HG03064 (cell line): ENCODE measurements at regions not wholly inside any gene's neighbourhood (a gene's known extent, or its start where the extent isn't known, plus 50 kb on each side); places are given as distances from the start of the nearest gene placed in this dataset.

Experiments
- ATAC-seq: cut with Tn5 transposase; IDR thresholded peaks from one replicate; pipeline ENCODE4 v1.9.1; 2021; ENCODE audit warnings: low read depth; ENCODE audit not compliant: unreplicated experiment

GRCh38 chr2:6748406-6749067 is 117.2 kb downstream of the CMPK2 start:
- no peak for ATAC-seq

GRCh38 chr2:6749962-6750361 is 115.7 kb downstream of the CMPK2 start:
- no peak for ATAC-seq

- no peak for ATAC-seq
These were observed 115.1 kb downstream of the CMPK2 start for GRCh38 chr2:6750411-6751158.

GRCh38 chr2:6754419-6754818 is 111.3 kb downstream of the CMPK2 start:
- ATAC-seq: no peak

GRCh38 chr2:6755456-6755855 is 110.3 kb downstream of the CMPK2 start:
- ATAC-seq: no peak

- no peak for ATAC-seq
These were observed 108.5 kb downstream of the CMPK2 start for GRCh38 chr2:6757215-6757614.

- no peak for ATAC-seq
These were observed 106.0 kb downstream of the CMPK2 start for GRCh38 chr2:6759689-6760088.

GRCh38 chr2:6760132-6760531 is 105.6 kb downstream of the CMPK2 start:
- ATAC-seq: no peak

GRCh38 chr2:6764968-6765723 is 100.6 kb downstream of the CMPK2 start:
- no peak for ATAC-seq

GRCh38 chr2:6769346-6769745 is 96.4 kb downstream of the CMPK2 start:
- no peak for ATAC-seq

- no peak for ATAC-seq
These were observed 95.7 kb downstream of the CMPK2 start for GRCh38 chr2:6770006-6770405.

GRCh38 chr2:6771634-6772611 is 93.8 kb downstream of the CMPK2 start:
- no peak for ATAC-seq

- peak; percentile 96 for ATAC-seq
These were observed 92.6 kb downstream of the CMPK2 start for GRCh38 chr2:6773007-6773693.

- no peak for ATAC-seq
These were observed 92.0 kb downstream of the CMPK2 start for GRCh38 chr2:6773694-6774044.

- ATAC-seq: no peak
These were observed 89.6 kb downstream of the CMPK2 start for GRCh38 chr2:6776125-6776524.

- no peak for ATAC-seq
These were observed 88.1 kb downstream of the CMPK2 start for GRCh38 chr2:6777626-6778025.

GRCh38 chr2:6780765-6781274 is 84.9 kb downstream of the CMPK2 start:
- ATAC-seq: peak; percentile 90

- no peak for ATAC-seq
These were observed 83.0 kb downstream of the CMPK2 start for GRCh38 chr2:6782517-6783237.

- ATAC-seq: no peak
These were observed 82.5 kb downstream of the CMPK2 start for GRCh38 chr2:6783238-6783614.
